Upper lobe of left lung (tissue), 6 donors: ENCODE measurements at regions not wholly inside any gene's neighbourhood (a gene's known extent, or its start where the extent isn't known, plus 50 kb on each side); places are given as distances from the start of the nearest gene placed in this dataset.

ENCODE experiments used
- ATAC-seq, 2 donors: fragments of 200-7000 bp; cut with Tn5 transposase; one replicate each; pipeline ENCODE4 v1.9.1; 2022; ENCODE audit warnings: mild to moderate bottlenecking in 2 of 2, moderate library complexity in 2 of 2; ENCODE audit not compliant: low FRiP score in 2 of 2
- DNase-seq, 2 donors: peaks; one replicate each; pipeline ENCODE4 v3.0.0-alpha.2; 2019 to 2020
- H3K27ac ChIP-seq, 4 donors: fragments of 200-600 bp; sonication (generic); one replicate each; pipeline ENCODE4 v1.5.1; 2016 to 2019
- H3K27me3 ChIP-seq, 4 donors: fragments of 200-600 bp; sonication (generic); one replicate each; pipeline ENCODE4 v1.5.1; 2017 to 2019
- H3K36me3 ChIP-seq, 4 donors: fragments of 200-600 bp; sonication (generic); one replicate each; pipeline ENCODE4 v1.5.1; 2016 to 2019
- H3K4me1 ChIP-seq, 4 donors: fragments of 200-600 bp; sonication (generic); one replicate each; pipeline ENCODE4 v1.5.1; 2018 to 2019
- H3K4me3 ChIP-seq, 4 donors: fragments of 200-600 bp; sonication (generic); one replicate each; pipeline ENCODE4 v1.5.1; 2017 to 2019; ENCODE audit warnings: mild to moderate bottlenecking in 2 of 4, moderate library complexity in 1 of 4
- H3K9me3 ChIP-seq, 4 donors: fragments of 200-600 bp; sonication (generic); one replicate each; pipeline ENCODE4 v1.5.1; 2018 to 2019
- EP300 ChIP-seq, 4 donors: sonication (generic); formaldehyde crosslinking; IDR thresholded peaks; one replicate each; pipeline ENCODE4 v1.5.1; 2017; ENCODE audit warnings: antibody characterized with exemption in 4 of 4, control low read depth in 2 of 4
- POLR2A ChIP-seq, 4 donors: fragments of 450-650 bp; IDR thresholded peaks; one replicate each; pipeline ENCODE4 v1.5.1; 2016 to 2017; ENCODE audit warnings: antibody characterized with exemption in 4 of 4, mild to moderate bottlenecking in 2 of 4
- POLR2AphosphoS5 ChIP-seq, 2 donors: sonication (generic); formaldehyde crosslinking; IDR thresholded peaks; one replicate each; pipeline ENCODE4 v1.5.1; 2017; ENCODE audit warnings: antibody characterized with exemption in 2 of 2
- WGBS, 2 donors: methylation state at CpG; one replicate each; pipeline ENCODE4 v1.1.5; 2017 to 2018; 5-methylcytosine and 5-hydroxymethylcytosine counted together
- TF ChIP-seq, protein P1 (sequence below), 6 experiments: fragments of 450-650 bp in 4 of 6; fragments of 200-600 bp in 2 of 6; sonication (generic) in 2 of 6; IDR thresholded peaks; one replicate each; pipeline ENCODE4 v1.5.1; 2016 to 2019; ENCODE audit warnings: antibody characterized with exemption in 6 of 6
- donor health status: DM: no; HTN: no; CAD: no; lungs with moderate emphysema.
- donor health status: DM: no; HTN: yes; CAD: no; lungs with severe emphysema.

DNA sequence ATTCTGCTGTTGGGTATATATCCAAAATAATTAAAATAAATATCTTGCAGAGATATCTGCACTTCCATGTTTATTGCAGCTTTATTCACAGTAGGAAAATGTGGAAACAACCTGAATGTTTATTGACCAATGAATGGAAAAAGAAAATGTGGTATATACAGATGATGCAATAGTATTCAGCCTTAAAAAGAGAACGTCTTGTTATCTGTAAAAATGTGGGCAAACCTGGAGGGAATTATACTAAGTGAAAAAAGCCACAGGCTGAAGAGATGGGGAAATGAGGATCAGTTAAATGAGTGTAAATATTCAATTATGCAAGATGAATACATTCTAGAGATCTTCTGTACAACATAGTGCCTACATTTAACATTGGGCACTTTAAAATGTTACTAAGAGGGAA lies 766.1 kb upstream of the IGFBP3 start:
- no peaks in the 10 kb centered on the region for H3K27me3 ChIP-seq
- ATAC-seq (no peak), DNase-seq (no peak)
- H3K4me3 ChIP-seq: no peak overlapping the region
- 78 to 82% methylated on average over 1 of the region's 1 CpG for WGBS, 2 donors
- TF ChIP-seq EP300 (IDR thresholded peaks at IDR 0.05) (no peak), POLR2A (IDR thresholded peaks at IDR 0.05) (no peak), POLR2AphosphoS5 (IDR thresholded peaks at IDR 0.05) (no peak)
- TF ChIP-seq, protein P1, sequence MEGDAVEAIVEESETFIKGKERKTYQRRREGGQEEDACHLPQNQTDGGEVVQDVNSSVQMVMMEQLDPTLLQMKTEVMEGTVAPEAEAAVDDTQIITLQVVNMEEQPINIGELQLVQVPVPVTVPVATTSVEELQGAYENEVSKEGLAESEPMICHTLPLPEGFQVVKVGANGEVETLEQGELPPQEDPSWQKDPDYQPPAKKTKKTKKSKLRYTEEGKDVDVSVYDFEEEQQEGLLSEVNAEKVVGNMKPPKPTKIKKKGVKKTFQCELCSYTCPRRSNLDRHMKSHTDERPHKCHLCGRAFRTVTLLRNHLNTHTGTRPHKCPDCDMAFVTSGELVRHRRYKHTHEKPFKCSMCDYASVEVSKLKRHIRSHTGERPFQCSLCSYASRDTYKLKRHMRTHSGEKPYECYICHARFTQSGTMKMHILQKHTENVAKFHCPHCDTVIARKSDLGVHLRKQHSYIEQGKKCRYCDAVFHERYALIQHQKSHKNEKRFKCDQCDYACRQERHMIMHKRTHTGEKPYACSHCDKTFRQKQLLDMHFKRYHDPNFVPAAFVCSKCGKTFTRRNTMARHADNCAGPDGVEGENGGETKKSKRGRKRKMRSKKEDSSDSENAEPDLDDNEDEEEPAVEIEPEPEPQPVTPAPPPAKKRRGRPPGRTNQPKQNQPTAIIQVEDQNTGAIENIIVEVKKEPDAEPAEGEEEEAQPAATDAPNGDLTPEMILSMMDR (IDR thresholded peaks at IDR 0.05): no peak
- no peaks in the 10 kb centered on the region for H3K9me3 ChIP-seq
- no peaks in the 10 kb centered on the region for H3K4me1 ChIP-seq
- H3K27ac ChIP-seq: no peak overlapping the region
- H3K36me3 ChIP-seq: no peaks in the 10 kb centered on the region

DNA sequence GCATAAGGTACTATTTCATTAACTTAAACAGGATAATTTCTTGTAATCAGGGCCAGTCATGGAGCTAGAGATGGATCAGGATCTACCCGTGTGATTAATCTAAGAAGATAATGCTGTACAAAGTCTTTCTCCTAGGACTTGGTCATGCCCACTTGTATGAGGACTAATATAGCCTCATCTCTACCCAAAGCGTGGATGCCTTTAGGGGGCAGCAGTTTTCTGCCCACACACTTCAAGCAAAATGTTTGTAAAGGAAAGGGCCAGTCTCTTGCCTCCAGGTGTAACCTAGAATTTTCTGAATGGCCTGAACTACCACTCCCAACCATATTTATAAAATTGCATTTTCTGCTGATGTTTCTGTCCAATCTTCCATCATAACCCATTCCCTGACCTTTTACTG lies 764.0 kb upstream of the IGFBP3 start:
- 80 to 82% methylated on average over 2 of the region's 2 CpGs for WGBS, 2 donors
- ATAC-seq (no peak), DNase-seq (no peak)
- Histone ChIP-seq H3K4me1 (peaks cover 0 to 3% (median 0%) of the 10 kb centered on the region in 4 donors), H3K36me3 (no peaks in the 10 kb centered on the region), H3K9me3 (no peaks in the 10 kb centered on the region), H3K27me3 (no peaks in the 10 kb centered on the region), H3K4me3 (no peak overlapping the region), H3K27ac (no peak overlapping the region)
- TF ChIP-seq, protein P1 (IDR thresholded peaks at IDR 0.05): no peak
- TF ChIP-seq POLR2A (IDR thresholded peaks at IDR 0.05) (no peak), EP300 (IDR thresholded peaks at IDR 0.05) (no peak), POLR2AphosphoS5 (IDR thresholded peaks at IDR 0.05) (no peak)

DNA sequence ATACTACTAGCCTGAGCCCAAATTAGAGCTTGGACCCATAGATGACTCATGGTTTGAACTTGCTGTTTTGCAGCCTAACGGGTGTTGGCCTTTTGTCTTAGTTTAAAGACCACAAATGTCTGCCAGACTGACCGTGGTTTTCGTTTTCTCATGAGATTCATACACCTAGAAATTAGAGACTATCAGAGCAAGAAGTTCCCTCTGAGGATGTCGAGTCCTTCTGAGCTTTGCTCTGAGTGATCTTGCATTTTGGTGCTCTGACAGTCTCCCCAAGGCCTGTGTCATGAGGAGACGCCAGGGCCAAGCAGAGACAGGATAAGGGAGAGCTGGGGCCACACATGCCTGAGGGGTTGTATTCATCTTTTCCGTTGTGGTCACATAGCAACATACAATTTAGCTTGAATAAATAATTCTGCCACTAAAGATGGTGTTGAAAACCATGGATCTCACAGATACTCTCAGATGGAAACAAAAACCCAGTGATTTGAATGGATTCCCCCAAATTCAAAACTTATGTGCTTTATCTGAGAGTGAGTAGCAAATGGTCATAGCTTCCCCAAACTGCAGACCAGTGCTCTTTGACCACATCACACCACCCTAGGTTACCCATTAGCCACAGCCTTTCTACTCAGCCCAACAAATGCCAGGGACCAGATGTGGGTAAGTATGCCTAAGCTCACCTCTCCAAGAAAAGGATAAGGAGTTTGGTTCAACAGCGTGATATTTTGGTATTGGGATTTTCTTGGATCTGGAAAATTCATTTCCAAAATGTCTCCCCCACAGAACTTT lies 762.0 kb upstream of the IGFBP3 start:
- no peak for ATAC-seq
- no peak for DNase-seq
- Histone ChIP-seq H3K4me3 (no peak overlapping the region), H3K27ac (no peak overlapping the region), H3K27me3 (no peaks in the 10 kb centered on the region), H3K4me1 (peaks cover 0 to 3% (median 0%) of the 10 kb centered on the region in 4 donors), H3K36me3 (no peaks in the 10 kb centered on the region), H3K9me3 (no peaks in the 10 kb centered on the region)
- TF ChIP-seq EP300 (IDR thresholded peaks at IDR 0.05) (no peak), POLR2AphosphoS5 (IDR thresholded peaks at IDR 0.05) (no peak), POLR2A (IDR thresholded peaks at IDR 0.05) (no peak)
- TF ChIP-seq, protein P1 (IDR thresholded peaks at IDR 0.05): no peak
- WGBS, 2 donors: 86 to 90% methylated on average over 7 of the region's 7 CpGs

DNA sequence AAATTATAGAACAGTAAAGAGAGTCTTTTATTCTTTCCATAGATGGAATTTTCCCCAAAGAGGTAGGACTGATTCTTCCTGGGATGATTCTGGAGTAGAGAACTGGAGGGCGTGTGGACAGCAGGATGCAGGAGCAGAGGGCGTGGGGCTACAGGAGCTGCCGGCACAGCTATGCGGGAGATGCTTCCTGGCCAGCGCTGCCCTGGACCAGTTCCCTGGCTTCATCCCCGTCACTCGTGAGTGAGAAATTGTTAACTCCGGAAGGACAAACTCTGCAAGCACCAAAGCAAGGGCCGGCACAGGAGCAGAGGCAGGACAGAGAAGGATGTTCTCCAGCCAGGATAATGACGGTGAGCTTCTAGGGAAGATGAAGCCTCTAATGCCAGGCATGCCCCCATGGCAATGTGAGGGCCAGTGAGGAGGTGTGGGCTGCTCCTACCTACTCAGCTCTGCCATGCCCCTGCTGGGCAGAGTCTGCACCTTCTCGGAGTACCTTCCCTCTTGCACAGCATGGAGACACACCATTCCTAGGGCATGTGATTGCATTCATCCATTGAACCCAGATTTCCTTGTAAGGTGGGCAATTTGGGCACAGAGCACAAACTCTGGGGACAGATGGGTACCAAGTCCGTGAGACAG lies 760.9 kb upstream of the IGFBP3 start:
- Histone ChIP-seq H3K27me3 (no peaks in the 10 kb centered on the region), H3K36me3 (no peaks in the 10 kb centered on the region), H3K4me1 (peaks cover 0 to 3% (median 0%) of the 10 kb centered on the region in 4 donors), H3K9me3 (no peaks in the 10 kb centered on the region), H3K27ac (no peak overlapping the region), H3K4me3 (no peak overlapping the region)
- 55 to 68% methylated on average over 12 of the region's 12 CpGs for WGBS, 2 donors
- peak in 1 of 2 donors; percentile 42 for DNase-seq
- no peak for TF ChIP-seq POLR2A (IDR thresholded peaks at IDR 0.05)
- TF ChIP-seq POLR2AphosphoS5 (IDR thresholded peaks at IDR 0.05): no peak
- TF ChIP-seq, protein P1 (IDR thresholded peaks at IDR 0.05): no peak
- TF ChIP-seq EP300 (IDR thresholded peaks at IDR 0.05): no peak
- peak in 1 of 2 donors; percentile 48 for ATAC-seq
